ENCODE measurements at regions not wholly inside any gene's neighbourhood (a gene's known extent, or its start where the extent isn't known, plus 50 kb on each side); places are given as distances from the start of the nearest gene placed in this dataset.

GRCh38 chr1:30264672-30265025, 458.7 kb downstream of the MATN1 start:
- Histone ChIP-seq H3K9me3 (no peaks in the 10 kb centered on the region), H3K36me3 (no peaks in the 10 kb centered on the region), H3K27me3 (peaks cover 0 to 5% (median 0%) of the 10 kb centered on the region in 3 donors), H3K4me1 (no peaks in the 10 kb centered on the region), H3K27ac (no peak overlapping the region), H3K4me3 (no peak overlapping the region)
- ATAC-seq (no peak), DNase-seq (no peak)
- intact Hi-C loops (cut with DNase I; ENCODE audit: low total_unique reads) = no loop called here
- TF ChIP-seq CTCF (IDR thresholded peaks at IDR 0.05 in 4 of 5, conservative IDR thresholded peaks at IDR 0.05 in 1 of 5) = no peak
- no peak for TF ChIP-seq POLR2A (IDR thresholded peaks at IDR 0.05)
- in situ Hi-C loops (cut with MboI; ENCODE audit: low sequenced_read_pairs in 4 of 4) = no loop called here

- no peak for ATAC-seq
- Histone ChIP-seq H3K36me3 (no peaks in the 10 kb centered on the region), H3K9me3 (no peaks in the 10 kb centered on the region), H3K4me1 (no peaks in the 10 kb centered on the region), H3K27ac (no peak overlapping the region), H3K27me3 (peaks cover 0 to 5% (median 2%) of the 10 kb centered on the region in 3 donors), H3K4me3 (no peak overlapping the region)
- intact Hi-C loops (cut with DNase I; ENCODE audit: low total_unique reads) = no loop called here
- TF ChIP-seq POLR2A (IDR thresholded peaks at IDR 0.05) (no peak), CTCF (IDR thresholded peaks at IDR 0.05 in 4 of 5, conservative IDR thresholded peaks at IDR 0.05 in 1 of 5) (no peak)
- in situ Hi-C loops (cut with MboI; ENCODE audit: low sequenced_read_pairs in 4 of 4) = no loop called here
- no peak for DNase-seq
These were observed 459.3 kb downstream of the MATN1 start for GRCh38 chr1:30263888-30264671.

GRCh38 chr1:30263405-30263804, 460.0 kb downstream of the MATN1 start:
- Histone ChIP-seq H3K36me3 (no peaks in the 10 kb centered on the region), H3K27me3 (peaks cover 0 to 5% (median 3%) of the 10 kb centered on the region in 3 donors), H3K9me3 (no peaks in the 10 kb centered on the region), H3K27ac (no peak overlapping the region), H3K4me3 (no peak overlapping the region), H3K4me1 (no peaks in the 10 kb centered on the region)
- no peak for ATAC-seq
- no peak for DNase-seq
- in situ Hi-C loops (cut with MboI; ENCODE audit: low sequenced_read_pairs in 4 of 4) = no loop called here
- intact Hi-C loops (cut with DNase I; ENCODE audit: low total_unique reads) = no loop called here
- TF ChIP-seq CTCF (IDR thresholded peaks at IDR 0.05 in 4 of 5, conservative IDR thresholded peaks at IDR 0.05 in 1 of 5) (no peak), POLR2A (IDR thresholded peaks at IDR 0.05) (no peak)

GRCh38 chr1:30262158-30262557, 461.2 kb downstream of the MATN1 start:
- no peak for TF ChIP-seq CTCF (IDR thresholded peaks at IDR 0.05 in 4 of 5, conservative IDR thresholded peaks at IDR 0.05 in 1 of 5)
- no peak for TF ChIP-seq POLR2A (IDR thresholded peaks at IDR 0.05)
- no peaks in the 10 kb centered on the region for H3K4me1 ChIP-seq
- no peak overlapping the region for H3K27ac ChIP-seq
- peaks cover 0 to 5% (median 3%) of the 10 kb centered on the region in 3 donors for H3K27me3 ChIP-seq
- DNase-seq (no peak), ATAC-seq (no peak)
- no peaks in the 10 kb centered on the region for H3K9me3 ChIP-seq
- in situ Hi-C loops (cut with MboI; ENCODE audit: low sequenced_read_pairs in 4 of 4) (no loop called here), intact Hi-C loops (cut with DNase I; ENCODE audit: low total_unique reads) (no loop called here)
- no peak overlapping the region for H3K4me3 ChIP-seq
- no peaks in the 10 kb centered on the region for H3K36me3 ChIP-seq

- ATAC-seq = no peak
- intact Hi-C loops (cut with DNase I; ENCODE audit: low total_unique reads) = no loop called here
- H3K4me1 ChIP-seq = no peaks in the 10 kb centered on the region
- H3K27me3 ChIP-seq = peaks cover 3 to 5% (median 5%) of the 10 kb centered on the region in 3 donors
- no peaks in the 10 kb centered on the region for H3K36me3 ChIP-seq
- in situ Hi-C loops (cut with MboI; ENCODE audit: low sequenced_read_pairs in 4 of 4) = no loop called here
- H3K27ac ChIP-seq = no peak overlapping the region
- no peaks in the 10 kb centered on the region for H3K9me3 ChIP-seq
- H3K4me3 ChIP-seq = no peak overlapping the region
- TF ChIP-seq CTCF (IDR thresholded peaks at IDR 0.05 in 4 of 5, conservative IDR thresholded peaks at IDR 0.05 in 1 of 5) (no peak), POLR2A (IDR thresholded peaks at IDR 0.05) (no peak)
- DNase-seq = no peak
These were observed 463.1 kb downstream of the MATN1 start for GRCh38 chr1:30260318-30260717.

Measured in gastrocnemius medialis (tissue), 4 donors.